ENCODE measurements at regions not wholly inside any gene's neighbourhood (a gene's known extent, or its start where the extent isn't known, plus 50 kb on each side); places are given as distances from the start of the nearest gene placed in this dataset.

- Histone ChIP-seq H3K4me3 (no peak overlapping the region), H3K9me3 (replicated peaks in 1 of 11) (no peaks in the 10 kb centered on the region), H3K27ac (peak overlapping the region in 4 of 11 experiments; percentile 44 to 76 (median 68); a peak in 6 of 22 replicates), H4K20me1 (no peaks in the 10 kb centered on the region), H3K4me1 (peaks cover 7 to 90% (median 12%) of the 10 kb centered on the region in 10 experiments; a peak in 19 of 20 replicates), H3K36me3 (no peaks in the 10 kb centered on the region), H3K4me2 (peak overlapping the region in 10 of 11 experiments; percentile 16 to 93 (median 48); a peak in 17 of 22 replicates), H3K9ac (peak overlapping the region in 2 of 11 experiments; percentile 52 to 59; a peak in 4 of 22 replicates), H3K27me3 (no peaks in the 10 kb centered on the region)
- no peak for TF ChIP-seq Cebpa-rat (IDR thresholded peaks at IDR 0.05)
Observed at GRCh38 chr3:107992976-107993684, 97.7 kb downstream of the CD47 start.

DNA sequence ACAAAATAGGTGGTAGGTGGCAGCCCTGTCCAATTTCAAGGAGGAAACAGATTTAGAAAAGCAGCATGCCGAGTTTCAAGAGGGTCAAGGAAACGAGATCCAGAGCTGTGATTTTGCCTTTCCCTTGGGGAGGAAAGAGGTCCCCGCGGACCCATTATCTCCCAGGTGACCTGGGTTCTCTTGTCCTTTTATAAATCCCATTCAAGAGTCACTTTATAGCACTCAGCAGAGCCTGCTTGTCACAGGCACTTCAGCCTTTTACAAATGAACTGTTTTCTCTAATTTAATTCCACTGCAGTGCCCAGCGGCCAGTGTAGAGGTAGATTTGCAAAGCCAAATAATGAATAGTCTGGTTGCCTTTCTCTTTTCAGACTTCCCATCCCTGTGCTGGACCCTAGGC lies 99.9 kb downstream of the CD47 start:
- peaks cover 7 to 98% (median 12%) of the 10 kb centered on the region in 10 experiments; a peak in 19 of 20 replicates for H3K4me1 ChIP-seq
- no peaks in the 10 kb centered on the region for H4K20me1 ChIP-seq
- H3K27me3 ChIP-seq: no peaks in the 10 kb centered on the region
- H3K4me2 ChIP-seq: peak overlapping the region in 3 of 11 experiments; percentile 78 to 93 (median 88); a peak in 6 of 22 replicates
- peak overlapping the region in 3 of 11 experiments; percentile 13 to 89 (median 86); a peak in 4 of 22 replicates for H3K27ac ChIP-seq
- H3K9me3 ChIP-seq (replicated peaks in 1 of 11): no peaks in the 10 kb centered on the region
- H3K36me3 ChIP-seq: no peaks in the 10 kb centered on the region
- no peak for TF ChIP-seq Cebpa-rat (IDR thresholded peaks at IDR 0.05)
- no peak overlapping the region for H3K4me3 ChIP-seq
- no peak overlapping the region for H3K9ac ChIP-seq

DNA sequence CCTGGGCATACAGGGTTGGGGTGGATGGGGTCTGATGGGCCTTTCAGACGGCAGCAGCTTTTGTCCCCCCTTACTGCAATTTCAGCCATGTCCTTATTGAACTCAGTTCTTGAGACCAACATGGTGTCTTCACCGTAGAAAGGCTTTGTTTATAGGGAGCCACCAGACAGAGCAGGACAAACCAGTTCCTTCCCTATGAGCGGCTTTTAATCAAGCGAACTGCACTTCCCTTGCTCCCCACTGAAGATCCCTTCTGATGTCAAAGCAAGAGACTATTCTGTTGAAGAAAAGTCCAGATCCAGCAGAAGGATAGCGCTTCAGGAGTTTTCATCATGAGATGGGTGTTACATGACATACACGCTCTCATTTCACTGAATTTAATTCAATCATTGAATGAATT lies 100.4 kb downstream of the CD47 start:
- H3K9me3 ChIP-seq (replicated peaks in 1 of 11): no peaks in the 10 kb centered on the region
- no peaks in the 10 kb centered on the region for H3K36me3 ChIP-seq
- peaks cover 7 to 100% (median 12%) of the 10 kb centered on the region in 10 experiments; a peak in 19 of 20 replicates for H3K4me1 ChIP-seq
- no peak overlapping the region for H3K4me3 ChIP-seq
- no peaks in the 10 kb centered on the region for H4K20me1 ChIP-seq
- H3K27ac ChIP-seq: peak overlapping the region in 3 of 11 experiments; percentile 78 to 89 (median 86); a peak in 5 of 22 replicates
- no peak for TF ChIP-seq Cebpa-rat (IDR thresholded peaks at IDR 0.05)
- no peaks in the 10 kb centered on the region for H3K27me3 ChIP-seq
- H3K4me2 ChIP-seq: peak overlapping the region in 3 of 11 experiments; percentile 78 to 93 (median 88); a peak in 6 of 22 replicates
- peak overlapping the region in 1 of 11 experiments; percentile 47; a peak in 1 of 22 replicates for H3K9ac ChIP-seq

- H3K4me3 ChIP-seq: peak overlapping the region in 1 of 10 experiments; percentile 27; a peak in 2 of 20 replicates
- no peaks in the 10 kb centered on the region for H4K20me1 ChIP-seq
- no peaks in the 10 kb centered on the region for H3K27me3 ChIP-seq
- H3K27ac ChIP-seq: peak overlapping the region in 3 of 11 experiments; percentile 78 to 89 (median 86); a peak in 6 of 22 replicates
- no peak for TF ChIP-seq Cebpa-rat (IDR thresholded peaks at IDR 0.05)
- H3K4me1 ChIP-seq: peaks cover 7 to 97% (median 12%) of the 10 kb centered on the region in 10 experiments; a peak in 19 of 20 replicates
- peak overlapping the region in 3 of 11 experiments; percentile 23 to 77 (median 65); a peak in 4 of 22 replicates for H3K9ac ChIP-seq
- H3K9me3 ChIP-seq (replicated peaks in 1 of 11): no peaks in the 10 kb centered on the region
- H3K4me2 ChIP-seq: peak overlapping the region in 3 of 11 experiments; percentile 78 to 93 (median 88); a peak in 6 of 22 replicates
- no peaks in the 10 kb centered on the region for H3K36me3 ChIP-seq
Observed at GRCh38 chr3:107989661-107990060, 101.2 kb downstream of the CD47 start.

DNA sequence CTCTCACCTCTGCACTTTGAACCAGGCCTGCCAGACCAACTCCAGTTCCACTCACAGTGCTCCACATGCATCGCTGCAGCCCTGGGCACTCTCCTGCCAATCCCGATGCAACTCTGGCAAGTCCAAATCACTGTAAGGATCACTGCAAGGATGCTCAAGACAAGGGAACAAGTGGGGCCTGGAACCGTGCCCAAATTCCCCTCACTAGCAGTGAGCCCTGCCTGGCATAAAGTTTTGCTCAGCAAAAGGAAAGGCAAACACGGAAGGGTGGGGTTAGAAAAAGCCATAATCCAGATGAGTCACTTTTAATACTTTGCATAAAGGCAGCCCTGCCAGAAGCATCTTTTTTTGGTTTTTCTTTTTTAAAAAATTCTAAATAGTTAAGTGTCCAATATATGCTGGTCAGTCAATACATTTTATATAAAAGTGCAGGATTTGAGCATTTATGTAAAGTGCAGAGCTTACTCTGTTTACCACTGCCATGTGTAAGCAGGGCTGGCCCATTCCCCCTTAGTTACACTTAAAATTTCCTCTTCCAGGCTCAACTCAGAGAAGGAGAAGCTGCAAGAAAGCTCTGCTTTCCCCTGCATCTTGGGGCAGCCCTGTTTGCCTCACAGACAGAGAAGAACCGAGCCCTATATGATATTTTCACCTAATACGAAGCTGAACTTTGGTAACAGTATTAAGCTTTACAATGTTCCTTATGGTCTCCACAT lies 102.2 kb downstream of the CD47 start:
- no peaks in the 10 kb centered on the region for H3K9me3 ChIP-seq (replicated peaks in 1 of 11)
- no peaks in the 10 kb centered on the region for H4K20me1 ChIP-seq
- peak overlapping the region in 4 of 11 experiments; percentile 37 to 93 (median 83); a peak in 8 of 22 replicates for H3K4me2 ChIP-seq
- H3K27ac ChIP-seq: peak overlapping the region in 4 of 11 experiments; percentile 56 to 89 (median 82); a peak in 8 of 22 replicates
- no peaks in the 10 kb centered on the region for H3K27me3 ChIP-seq
- no peak for TF ChIP-seq Cebpa-rat (IDR thresholded peaks at IDR 0.05)
- peak overlapping the region in 3 of 11 experiments; percentile 65 to 77 (median 77); a peak in 6 of 22 replicates for H3K9ac ChIP-seq
- no peaks in the 10 kb centered on the region for H3K36me3 ChIP-seq
- H3K4me3 ChIP-seq: peak overlapping the region in 2 of 10 experiments; percentile 27 to 32; a peak in 4 of 20 replicates
- peaks cover 7 to 90% (median 10%) of the 10 kb centered on the region in 10 experiments; a peak in 19 of 20 replicates for H3K4me1 ChIP-seq

- Histone ChIP-seq H4K20me1 (no peaks in the 10 kb centered on the region), H3K27me3 (no peaks in the 10 kb centered on the region), H3K9me3 (replicated peaks in 1 of 11) (no peaks in the 10 kb centered on the region), H3K4me2 (peak overlapping the region in 3 of 11 experiments; percentile 78 to 93 (median 88); a peak in 6 of 22 replicates), H3K4me1 (peaks cover 0 to 82% (median 0%) of the 10 kb centered on the region in 10 experiments; a peak in 8 of 20 replicates), H3K27ac (peak overlapping the region in 3 of 11 experiments; percentile 78 to 89 (median 86); a peak in 6 of 22 replicates), H3K36me3 (no peaks in the 10 kb centered on the region), H3K9ac (peak overlapping the region in 3 of 11 experiments; percentile 30 to 65 (median 55); a peak in 4 of 22 replicates), H3K4me3 (no peak overlapping the region)
- 0 out of 22 replicates have a peak, but pooled peaks of 1 of the 11 experiments have one; percentile 18 for TF ChIP-seq Cebpa-rat (IDR thresholded peaks at IDR 0.05)
Observed at GRCh38 chr3:107987036-107987939, 103.5 kb downstream of the CD47 start.

GRCh38 chr3:107986505-107986904 lies 104.3 kb downstream of the CD47 start:
- H3K27me3 ChIP-seq: no peaks in the 10 kb centered on the region
- no peak overlapping the region for H3K4me3 ChIP-seq
- peak overlapping the region in 3 of 11 experiments; percentile 13 to 55 (median 30); a peak in 4 of 22 replicates for H3K9ac ChIP-seq
- H3K4me2 ChIP-seq: peak overlapping the region in 3 of 11 experiments; percentile 78 to 93 (median 88); a peak in 6 of 22 replicates
- no peaks in the 10 kb centered on the region for H3K9me3 ChIP-seq (replicated peaks in 1 of 11)
- no peaks in the 10 kb centered on the region for H4K20me1 ChIP-seq
- peak overlapping the region in 3 of 11 experiments; percentile 55 to 89 (median 86); a peak in 6 of 22 replicates for H3K27ac ChIP-seq
- TF ChIP-seq Cebpa-rat (IDR thresholded peaks at IDR 0.05): no peak
- H3K4me1 ChIP-seq: peaks cover 0 to 82% (median 3%) of the 10 kb centered on the region in 10 experiments; a peak in 10 of 20 replicates
- H3K36me3 ChIP-seq: no peaks in the 10 kb centered on the region

All from BLaER1 treated with 17β-estradiol and CSF1 and Interleukin-3, amounts not matched to agents 10 nM and 100 nM (cell line).